ENCODE measurements at regions not wholly inside any gene's neighbourhood (a gene's known extent, or its start where the extent isn't known, plus 50 kb on each side); places are given as distances from the start of the nearest gene placed in this dataset.
A peak's percentile ranks its signal among the peaks of the same experiment; 100 is the strongest.

GRCh38 chr20:24116611-24117010 lies 128.0 kb upstream of the GGTLC1 start:
- Histone ChIP-seq H3K9me3 (no peaks in the 10 kb centered on the region), H3K4me1 (peaks cover 15% of the 10 kb centered on the region; the same call in 2 of the 3 replicates), H3K4me2 (no peak overlapping the region), H3K4me3 (no peak overlapping the region), H3K27ac (peak overlapping the region in 1 of 2 experiments; percentile 20; a peak in 2 of 6 replicates)
- ChIA-PET POLR2A (no interaction called here), CTCF (interaction anchor here (0.7 to 5.6 kb wide), 6 partner anchors 10 to 801 kb away, joined by 3 to 19 read pairs (median 4); no protein-coding TSS in a partner anchor)
- no peak for TF ChIP-seq NR3C1 (IDR thresholded peaks at IDR 0.05)
- TF ChIP-seq HES2 (IDR thresholded peaks at IDR 0.05), result no peak
- no peak for TF ChIP-seq MAX (IDR thresholded peaks at IDR 0.05)
- TF ChIP-seq HOXA7 (CRISPR knock-in tag; IDR thresholded peaks at IDR 0.05), result no peak
- no peak for TF ChIP-seq FOSB (CRISPR knock-in tag; IDR thresholded peaks at IDR 0.05)
- no peak for TF ChIP-seq KDM5A (IDR thresholded peaks at IDR 0.05)
- no peak for TF ChIP-seq RARB (CRISPR knock-in tag; IDR thresholded peaks at IDR 0.05)
- no peak for TF ChIP-seq EHMT2 (IDR thresholded peaks at IDR 0.05; ENCODE audit: low read depth)
- no peak for TF ChIP-seq JUNB (IDR thresholded peaks at IDR 0.05)
- no peak for TF ChIP-seq BCL3 (IDR thresholded peaks at IDR 0.05)
- no peak for TF ChIP-seq FOSL2 (IDR thresholded peaks at IDR 0.05)
- no peak for TF ChIP-seq FOSL2 (CRISPR knock-in tag; IDR thresholded peaks at IDR 0.05)
- TF ChIP-seq NPAS2 (CRISPR knock-in tag; IDR thresholded peaks at IDR 0.05; ENCODE audit: borderline replicate concordance), result no peak
- no peak for TF ChIP-seq FOXS1 (CRISPR knock-in tag; IDR thresholded peaks at IDR 0.05)
- no peak for TF ChIP-seq RAD21 (conservative IDR thresholded peaks at IDR 0.05 in 1 of 2, IDR thresholded peaks at IDR 0.05 in 1 of 2)
- TF ChIP-seq PHF8 (IDR thresholded peaks at IDR 0.05; ENCODE audit: borderline replicate concordance, low read depth), result no peak
- no peak for TF ChIP-seq ZC3H11A (IDR thresholded peaks at IDR 0.05)
- TF ChIP-seq CBX2 (IDR thresholded peaks at IDR 0.05; ENCODE audit: borderline replicate concordance, low read depth), result no peak
- TF ChIP-seq MAZ (IDR thresholded peaks at IDR 0.05; ENCODE audit: borderline replicate concordance, low read depth, low read length), result no peak
- no peak for TF ChIP-seq HDAC2 (IDR thresholded peaks at IDR 0.05)
- WGBS (ENCODE audit: missing lambda C conversion rate), result 60% methylated on average over 4 of the region's 4 CpGs
- DNase-seq (ENCODE audit: low read depth in 1 of 2, low spot score in 1 of 2) (no peak), FAIRE-seq (no peak), ATAC-seq (no peak)

- Histone ChIP-seq H3K27ac (peak overlapping the region in 1 of 2 experiments; percentile 1; a peak in 1 of 6 replicates), H3K4me1 (no peaks in the 10 kb centered on the region), H3K9me3 (no peaks in the 10 kb centered on the region), H3K4me3 (no peak overlapping the region), H3K4me2 (no peak overlapping the region)
- TF ChIP-seq MAZ (IDR thresholded peaks at IDR 0.05; ENCODE audit: borderline replicate concordance, low read depth, low read length) (no peak), RFX5 (IDR thresholded peaks at IDR 0.05) (no peak), ESRRA (IDR thresholded peaks at IDR 0.05; ENCODE audit: borderline replicate concordance, low read length) (no peak), NFE2L2 (conservative IDR thresholded peaks at IDR 0.05; ENCODE audit: low read length) (no peak), REST (IDR thresholded peaks at IDR 0.05) (no peak), USF2 (IDR thresholded peaks at IDR 0.05) (no peak), HOXB5 (CRISPR knock-in tag; IDR thresholded peaks at IDR 0.05) (no peak), CBX2 (IDR thresholded peaks at IDR 0.05; ENCODE audit: borderline replicate concordance, low read depth) (no peak), HOXA7 (CRISPR knock-in tag; IDR thresholded peaks at IDR 0.05) (no peak), ZSCAN20 (CRISPR knock-in tag; IDR thresholded peaks at IDR 0.05) (no peak), E2F6 (IDR thresholded peaks at IDR 0.05; ENCODE audit: borderline replicate concordance, low read depth) (no peak), HOXB13 (CRISPR knock-in tag; IDR thresholded peaks at IDR 0.05; ENCODE audit: low read depth) (no peak), CHD4 (IDR thresholded peaks at IDR 0.05; ENCODE audit: borderline replicate concordance) (no peak), HDAC2 (IDR thresholded peaks at IDR 0.05) (no peak), RARB (CRISPR knock-in tag; IDR thresholded peaks at IDR 0.05) (no peak), POLR2A (IDR thresholded peaks at IDR 0.05; ENCODE audit: low read length) (no peak), BHLHE40 (IDR thresholded peaks at IDR 0.05; ENCODE audit: low read depth, low read length) (no peak)
- POLR2A ChIA-PET, result no interaction called here
- CTCF ChIA-PET, result interaction anchor here (1.2 to 3.1 kb wide), 2 partner anchors 10 kb away, joined by 3 to 14 read pairs; no protein-coding TSS in a partner anchor
- FAIRE-seq (no peak), DNase-seq (ENCODE audit: low read depth in 1 of 2, low spot score in 1 of 2) (no peak), ATAC-seq (no peak)
- 61% methylated on average over 7 of the region's 7 CpGs for WGBS (ENCODE audit: missing lambda C conversion rate)
Measured at GRCh38 chr20:24112360-24112759, 123.8 kb upstream of the GGTLC1 start.

Data from A549 (cell line).